TTC549 (cell line): ENCODE measurements at regions not wholly inside any gene's neighbourhood (a gene's known extent, or its start where the extent isn't known, plus 50 kb on each side); places are given as distances from the start of the nearest gene placed in this dataset.

Source experiments
- FAIRE-seq: peaks from 2 replicates; lab custom pipeline; 2012; peaks lifted over from hg19 to GRCh38; lab: Jason Lieb, UNC

DNA sequence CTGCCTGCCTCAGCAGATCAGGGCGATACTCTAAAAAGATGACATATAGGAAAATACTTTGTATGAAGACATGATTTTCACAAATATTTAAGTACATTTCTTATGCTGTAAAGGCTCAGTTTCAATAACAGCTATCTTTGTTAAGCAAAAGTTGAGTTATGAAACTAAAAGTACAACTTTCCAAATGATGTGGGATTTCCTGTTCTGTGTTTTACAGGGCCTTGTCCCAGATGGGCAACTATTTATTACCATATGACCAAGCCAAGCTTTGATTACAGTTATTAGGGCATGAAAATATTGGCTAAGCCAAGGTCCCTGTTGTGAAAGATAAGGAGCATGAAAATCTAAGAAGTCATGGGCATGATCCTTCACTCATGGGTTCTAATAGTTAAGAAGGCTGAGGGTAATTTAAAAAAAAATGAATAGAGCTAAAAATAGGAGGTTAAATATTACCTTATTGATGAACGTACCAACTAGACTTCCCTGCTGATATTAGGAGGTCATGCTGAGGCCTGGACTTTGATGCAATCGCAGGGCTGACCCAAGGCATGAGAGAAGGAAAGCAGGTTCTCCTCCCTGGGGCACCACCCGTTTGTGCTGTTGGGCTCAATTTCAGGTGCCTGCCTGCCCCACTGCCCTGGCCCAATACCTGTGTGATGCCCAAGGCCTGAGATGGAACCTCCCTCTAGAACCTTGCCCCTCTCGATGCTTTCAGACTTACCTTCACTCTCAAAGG, 294.4 kb upstream of the PRDM1 start:
- no peak for FAIRE-seq

DNA sequence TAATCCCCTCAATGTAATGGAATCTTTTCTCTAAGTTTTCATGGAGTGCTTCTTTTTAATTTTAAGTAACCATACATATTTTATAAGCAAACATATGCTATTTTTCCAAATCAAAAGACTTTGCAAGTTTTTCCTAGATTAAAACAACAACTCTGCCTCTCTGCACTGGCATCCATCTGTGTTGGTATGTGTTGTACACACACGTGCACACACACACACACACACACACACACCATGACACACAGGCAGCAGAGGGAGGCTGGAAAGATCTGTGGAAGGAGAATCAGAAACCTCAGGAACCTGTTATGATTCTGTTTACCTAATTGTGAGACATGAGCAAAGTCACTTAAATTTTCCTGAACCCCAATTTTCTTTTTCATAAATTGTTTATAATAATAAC, 295.0 kb upstream of the PRDM1 start:
- FAIRE-seq, result no peak

DNA sequence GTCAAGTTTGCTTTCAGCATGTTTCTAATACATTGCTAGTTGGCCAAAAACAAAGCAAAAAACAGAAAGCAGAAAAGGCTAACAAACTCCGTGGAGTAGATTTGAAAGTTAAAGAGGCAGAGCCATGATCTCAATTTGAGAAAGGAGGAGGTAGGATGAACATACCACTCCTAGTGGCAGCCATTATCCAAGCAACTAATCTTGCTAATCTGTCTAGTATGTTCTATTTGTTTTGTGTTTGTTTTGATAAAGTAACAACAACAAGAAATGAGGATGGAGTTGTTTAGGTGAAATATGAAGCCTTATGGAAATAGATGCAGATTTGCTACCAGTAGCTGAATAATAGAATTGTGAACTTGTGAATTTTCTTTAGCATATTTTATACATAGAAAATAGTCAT, 295.5 kb upstream of the PRDM1 start:
- FAIRE-seq, result no peak

DNA sequence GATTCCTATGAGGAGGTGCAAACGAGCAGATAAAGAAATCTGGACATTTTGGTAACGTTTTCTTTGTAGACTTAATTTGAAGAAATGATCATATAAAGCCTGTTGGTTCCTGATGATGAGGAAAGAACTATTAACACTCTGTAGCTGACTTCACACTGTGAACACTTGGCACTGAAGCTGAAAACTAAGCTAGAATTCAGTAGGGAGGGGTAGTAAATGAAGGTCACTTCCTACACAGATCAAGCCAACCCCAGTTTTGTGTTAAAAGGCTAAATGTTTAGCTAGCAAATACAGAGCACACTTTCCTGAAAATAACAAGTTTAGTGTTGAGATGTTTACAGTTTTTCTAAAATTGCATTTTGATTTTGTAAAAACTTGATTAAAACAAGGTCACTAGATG, 296.2 kb upstream of the PRDM1 start:
- no peak for FAIRE-seq

DNA sequence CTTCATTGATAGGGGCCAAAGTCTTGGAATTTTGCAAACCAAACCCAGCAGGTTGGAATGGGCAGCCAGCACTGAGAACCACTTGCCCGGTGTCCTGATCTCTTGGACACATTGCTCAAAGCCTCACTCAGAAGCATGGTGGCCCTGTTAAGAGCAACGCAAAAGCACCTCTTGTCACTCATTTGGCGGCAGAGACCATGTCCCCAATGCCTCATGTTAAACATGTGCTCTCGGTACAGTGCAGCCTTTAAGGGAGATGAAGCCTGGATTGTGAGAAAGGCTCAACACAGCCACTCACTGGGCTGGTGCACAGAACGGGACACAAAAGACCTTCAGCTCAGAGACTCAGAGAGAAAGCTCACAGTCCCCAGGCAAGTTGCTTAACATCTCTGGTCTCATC, 298.4 kb upstream of the PRDM1 start:
- no peak for FAIRE-seq

DNA sequence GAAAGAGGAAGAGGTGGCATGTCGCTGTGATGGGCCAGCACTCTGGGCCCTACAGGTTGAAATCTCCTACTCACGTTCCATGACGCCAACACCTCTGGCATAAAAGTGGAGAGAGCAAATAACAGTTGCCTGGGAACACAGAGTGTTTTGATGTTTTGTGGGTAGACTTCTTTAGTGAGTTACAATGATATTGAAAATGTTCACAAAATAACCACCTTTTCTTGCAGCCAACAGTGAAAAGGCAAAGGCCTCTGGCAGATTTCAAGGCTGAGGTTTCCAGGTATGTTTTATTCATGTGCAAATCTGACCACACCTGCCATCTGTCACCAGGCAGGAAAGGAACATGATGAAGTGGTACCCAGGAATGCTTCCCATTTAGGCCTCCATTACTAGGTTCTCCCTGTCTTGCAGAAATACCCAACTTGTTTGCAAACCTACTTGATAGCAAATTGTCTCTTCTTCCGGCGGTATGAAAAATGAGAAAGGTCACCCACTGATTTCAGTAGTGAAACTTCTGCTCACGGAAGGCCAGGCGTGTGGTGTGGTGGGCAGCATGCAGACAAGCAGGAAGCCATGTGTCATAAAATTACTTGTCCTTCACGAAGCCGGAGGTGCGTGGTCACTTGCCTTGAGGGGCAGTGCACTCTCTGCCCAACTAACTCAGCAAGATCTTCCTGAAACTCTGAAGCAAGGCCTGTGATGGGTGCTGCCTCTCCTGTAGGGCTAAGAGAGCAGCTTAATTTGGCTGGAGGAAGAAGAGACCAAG, 299.1 kb upstream of the PRDM1 start:
- no peak for FAIRE-seq

DNA sequence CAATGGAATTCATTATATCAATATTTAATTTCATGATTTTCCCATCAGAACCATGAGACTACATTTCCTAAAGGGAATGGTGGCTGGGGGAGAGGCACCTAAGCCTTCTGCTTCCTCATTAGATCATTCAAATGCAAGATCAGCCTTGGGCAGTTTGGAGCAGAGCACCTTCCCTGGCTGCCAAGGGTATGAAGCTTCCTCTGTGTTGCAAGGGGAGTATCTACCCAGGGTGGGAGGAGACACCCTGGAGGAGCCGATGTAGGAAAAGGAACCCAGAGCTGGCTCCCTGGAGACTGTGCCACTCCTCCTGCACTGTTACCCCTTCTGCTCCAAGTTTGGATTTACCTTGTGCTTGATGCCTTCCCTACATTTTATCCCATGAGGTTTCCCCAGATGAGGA, 299.7 kb upstream of the PRDM1 start:
- no peak for FAIRE-seq

DNA sequence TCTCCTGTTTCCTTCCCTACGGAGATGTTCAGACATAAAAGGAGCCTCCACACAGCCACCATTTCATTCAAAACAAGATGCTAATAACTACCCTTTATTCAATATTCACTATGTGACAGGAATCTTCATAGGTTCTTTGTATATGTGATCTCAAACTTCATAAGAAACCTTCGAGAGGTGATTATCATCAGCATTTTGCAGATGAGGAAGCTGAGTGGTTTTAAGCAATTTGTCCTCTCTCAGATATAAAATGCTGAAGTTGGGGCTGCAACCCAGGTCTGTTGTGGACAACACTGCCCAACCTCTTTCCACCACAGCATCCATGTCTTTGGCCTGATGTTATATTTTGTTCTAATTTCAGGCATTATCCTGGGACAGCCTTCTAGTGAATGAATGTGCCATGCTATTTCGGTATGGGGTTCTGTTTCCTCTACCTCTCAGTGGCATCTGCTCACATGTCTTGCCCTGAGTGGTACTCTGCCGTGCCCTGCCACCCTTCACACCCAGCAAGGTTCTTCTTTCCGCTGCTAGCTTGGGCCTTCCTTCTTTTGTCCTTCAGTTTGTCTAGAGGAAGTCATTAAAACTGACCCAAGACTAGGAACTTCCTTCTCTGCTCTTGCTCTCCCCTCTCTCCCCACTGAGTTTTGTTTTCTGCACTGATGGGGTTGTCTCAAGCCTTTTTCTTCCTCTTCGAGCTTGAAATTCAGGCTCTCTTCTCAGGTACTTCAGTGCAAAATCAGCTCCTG, 300.9 kb upstream of the PRDM1 start:
- no peak for FAIRE-seq

DNA sequence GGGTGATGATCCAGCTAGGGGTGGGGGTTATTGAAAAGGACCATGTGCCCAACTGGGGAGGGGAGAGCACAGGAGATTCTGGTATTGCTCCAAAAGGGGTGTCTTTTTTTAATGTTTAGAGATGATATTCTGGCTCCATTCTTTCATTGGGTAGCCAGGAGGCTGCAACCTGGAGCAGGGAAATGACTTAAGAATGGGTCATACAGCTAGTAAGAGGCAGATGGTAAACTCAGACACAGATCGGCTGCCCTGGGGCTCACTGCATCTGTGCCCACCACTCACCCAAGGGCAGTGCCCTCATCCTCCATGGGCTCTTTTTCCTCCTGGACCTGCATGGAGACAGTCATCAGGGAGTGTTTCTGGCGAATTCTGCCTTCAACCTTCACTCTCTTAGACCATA, 302.0 kb upstream of the PRDM1 start:
- no peak for FAIRE-seq

DNA sequence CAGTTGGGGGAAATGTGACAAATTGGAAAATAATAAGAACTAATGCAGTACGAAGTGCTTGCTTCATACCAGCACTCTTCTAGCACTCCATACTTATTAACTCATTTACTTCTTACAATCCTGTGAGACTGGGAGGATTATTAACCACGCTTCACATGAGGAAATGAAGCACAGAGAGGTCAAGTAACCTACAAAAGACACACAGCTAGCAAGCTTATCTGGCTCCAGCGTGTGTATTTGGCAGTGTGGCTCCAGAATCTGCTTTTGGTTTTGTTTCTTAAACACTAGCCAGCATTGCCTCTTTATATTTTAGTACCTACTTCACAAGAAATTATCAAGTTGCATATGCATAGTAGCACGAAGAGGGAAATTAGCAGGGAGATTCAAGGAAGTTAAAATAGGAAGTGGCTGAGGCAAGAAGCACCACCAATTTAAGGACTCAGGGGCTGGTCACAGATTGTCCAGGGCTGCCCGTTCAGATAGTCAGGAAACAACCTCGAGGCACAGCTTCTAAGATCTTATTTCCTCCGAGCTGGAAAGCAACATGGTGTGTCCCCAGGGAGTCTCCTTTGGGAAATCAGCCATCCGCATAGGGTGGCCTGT, 302.7 kb upstream of the PRDM1 start:
- no peak for FAIRE-seq

DNA sequence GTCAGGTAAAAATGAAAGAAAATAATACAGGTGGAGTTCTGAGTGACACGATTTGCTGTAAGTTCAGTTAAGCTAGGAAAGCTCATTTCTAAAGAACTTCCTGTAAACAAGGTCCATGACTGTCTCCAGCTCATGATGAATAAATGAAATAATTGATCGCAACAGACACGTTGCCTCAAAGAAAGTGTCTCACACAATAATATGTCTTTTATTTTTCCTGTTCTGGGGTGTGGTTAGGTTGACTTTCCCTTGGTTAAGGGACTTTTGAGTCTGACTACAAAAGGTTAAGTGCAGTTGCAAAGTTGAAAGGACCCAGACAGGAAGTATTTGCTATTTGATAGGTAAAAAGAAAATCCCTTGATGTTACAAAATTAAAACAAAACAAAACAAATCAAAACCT, 304.2 kb upstream of the PRDM1 start:
- no peak for FAIRE-seq

DNA sequence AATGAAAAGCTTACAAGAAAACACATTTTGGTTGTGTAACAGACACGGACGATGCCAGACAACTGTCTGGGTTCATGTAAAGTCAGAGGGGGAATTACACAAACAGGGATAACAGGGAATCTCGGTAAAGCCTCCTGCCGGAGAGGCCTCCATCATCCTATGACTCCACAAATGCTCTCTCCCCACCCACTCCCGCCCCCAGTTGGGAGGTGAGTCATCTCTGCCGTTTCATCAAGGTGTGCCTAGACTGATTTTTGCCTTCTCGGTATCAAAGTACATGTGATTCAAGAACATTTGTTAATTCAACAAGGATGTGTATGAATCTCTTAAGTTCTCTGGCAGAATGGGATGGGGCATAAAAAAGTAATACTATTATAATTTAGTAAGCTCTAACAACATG, 304.9 kb upstream of the PRDM1 start:
- no peak for FAIRE-seq

DNA sequence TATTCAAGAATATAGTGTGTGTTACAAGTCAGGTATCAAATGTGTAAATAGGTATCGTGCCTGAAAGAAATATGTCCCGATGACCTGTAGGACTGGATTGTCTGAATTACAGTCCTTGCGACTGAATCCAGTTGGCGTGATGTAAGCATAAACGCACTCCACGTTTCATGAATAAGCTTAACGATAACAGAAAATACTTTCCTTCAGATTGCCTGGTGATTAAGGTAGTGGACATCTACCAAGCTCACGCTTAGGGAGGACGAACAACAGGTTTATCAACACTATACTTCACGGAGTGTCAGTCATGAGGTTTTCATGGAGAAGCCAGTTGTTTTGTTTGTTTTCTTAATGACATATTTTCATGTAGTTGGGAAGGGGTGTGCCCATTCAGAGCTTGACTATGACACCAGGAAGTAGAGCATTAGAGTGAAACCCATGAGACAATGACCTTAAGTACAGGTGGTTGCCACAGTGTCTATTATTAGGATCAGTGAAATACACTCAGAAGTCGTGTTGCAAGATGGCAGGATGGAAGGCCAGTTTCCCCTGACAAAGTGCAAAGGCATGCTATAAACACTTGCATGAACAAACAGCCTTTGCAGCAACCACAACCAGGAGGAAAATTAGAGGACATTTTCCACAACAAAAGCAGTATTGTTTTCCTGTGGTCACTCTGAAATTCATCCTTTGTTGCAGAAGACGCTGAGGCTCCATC, 305.8 kb upstream of the PRDM1 start:
- FAIRE-seq, result no peak

DNA sequence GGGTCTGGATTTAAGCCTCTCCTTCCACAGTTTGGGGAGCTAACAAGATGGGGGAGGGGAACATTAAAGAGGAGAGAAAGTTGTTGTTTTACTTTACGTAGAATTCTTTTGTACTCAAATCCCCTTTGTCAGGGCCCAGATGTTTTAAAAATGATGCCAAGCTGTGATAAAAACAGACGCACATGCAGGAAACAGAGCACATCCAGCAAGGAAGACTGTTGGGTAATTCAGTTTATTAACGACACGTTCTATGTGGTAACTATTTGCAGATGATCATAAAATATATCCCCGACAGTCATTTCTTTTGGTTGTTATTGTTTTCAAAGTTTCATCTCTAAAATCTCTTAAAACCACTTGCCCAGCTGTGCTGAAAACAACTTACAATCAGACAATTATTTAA, 307.0 kb upstream of the PRDM1 start:
- FAIRE-seq, result no peak

DNA sequence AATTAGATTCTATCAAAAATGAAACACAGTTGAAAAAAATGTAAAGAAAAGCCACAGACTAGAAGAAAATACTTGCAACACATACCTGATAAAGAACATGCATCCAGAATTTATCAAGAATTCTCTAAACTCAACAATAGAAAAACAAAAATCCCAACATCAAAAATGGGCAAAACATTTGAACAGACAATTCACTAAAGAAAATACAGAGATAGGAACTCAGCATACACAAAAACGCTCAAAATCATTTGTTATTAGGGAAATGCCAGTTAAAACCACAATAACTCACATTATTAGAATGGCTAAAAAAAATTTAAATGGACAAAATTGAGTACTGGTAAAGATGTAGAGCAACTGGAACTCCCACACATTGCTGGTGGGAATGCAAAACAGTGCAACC, 311.0 kb upstream of the PRDM1 start:
- no peak for FAIRE-seq

DNA sequence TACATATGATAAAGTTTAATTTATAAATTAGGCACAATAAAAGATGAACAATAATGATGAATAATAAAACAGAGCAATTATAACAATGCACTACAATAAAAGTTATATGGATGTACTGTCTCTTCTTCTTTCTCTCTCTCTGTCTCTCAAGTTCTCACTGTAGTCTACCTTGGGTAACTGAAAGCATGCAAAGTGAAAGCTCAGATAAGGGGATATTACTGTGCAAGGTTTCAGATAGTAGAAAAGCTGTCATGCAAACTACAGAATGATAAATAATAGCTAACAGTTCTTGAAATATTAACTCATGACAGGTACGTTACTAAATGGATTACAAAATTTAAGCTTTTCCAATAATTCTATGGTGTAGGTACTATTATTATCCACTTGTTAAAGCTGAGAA, 311.9 kb upstream of the PRDM1 start:
- no peak for FAIRE-seq

DNA sequence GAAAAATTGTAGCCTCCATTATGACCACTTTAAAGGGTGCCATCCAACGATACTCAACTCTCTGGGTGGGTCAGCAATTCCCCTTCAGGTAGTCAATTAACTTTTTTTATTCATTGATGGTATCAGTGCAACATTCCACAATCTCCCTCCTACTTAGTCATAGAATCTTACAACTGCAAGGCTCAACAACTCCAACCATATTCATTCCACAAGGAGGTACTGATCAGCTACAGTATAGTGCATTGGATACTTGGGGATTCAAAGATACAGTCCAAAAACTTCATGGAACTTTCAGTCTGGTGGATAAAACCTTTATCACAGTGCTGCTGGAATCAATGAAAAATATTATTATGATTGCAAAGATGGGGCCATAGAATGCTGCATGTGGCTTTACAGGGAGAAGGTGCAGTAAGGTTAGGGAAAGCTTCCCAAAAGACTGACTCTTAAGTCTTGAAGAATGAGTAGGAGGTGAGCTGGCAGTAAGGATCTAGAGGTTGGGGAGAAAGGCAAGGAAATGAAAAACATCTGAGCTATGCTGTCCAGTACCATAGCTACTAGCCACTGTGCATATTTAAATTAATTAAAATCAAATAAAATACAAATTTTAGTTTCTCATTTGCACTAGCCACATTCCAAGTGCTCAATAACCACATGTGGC, 314.7 kb upstream of the PRDM1 start:
- no peak for FAIRE-seq

DNA sequence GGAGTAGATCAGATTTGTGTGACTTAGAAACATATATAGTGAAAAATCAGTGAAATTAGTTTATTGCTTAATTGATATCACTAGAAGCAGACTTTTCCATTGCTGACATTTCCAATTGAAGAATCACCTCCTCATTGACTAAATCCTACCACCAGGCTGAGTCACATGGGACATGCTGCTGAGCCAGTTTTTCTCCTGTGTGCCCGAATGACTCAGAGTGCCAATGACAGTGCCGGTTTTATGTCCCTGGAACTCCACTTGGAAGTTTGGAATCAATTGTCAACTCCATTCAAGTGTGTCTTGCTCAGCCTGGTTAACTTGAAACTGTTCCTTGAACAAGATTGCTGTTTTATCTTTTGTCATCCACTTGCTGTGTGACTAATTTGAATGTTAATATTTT, 316.1 kb upstream of the PRDM1 start:
- no peak for FAIRE-seq

DNA sequence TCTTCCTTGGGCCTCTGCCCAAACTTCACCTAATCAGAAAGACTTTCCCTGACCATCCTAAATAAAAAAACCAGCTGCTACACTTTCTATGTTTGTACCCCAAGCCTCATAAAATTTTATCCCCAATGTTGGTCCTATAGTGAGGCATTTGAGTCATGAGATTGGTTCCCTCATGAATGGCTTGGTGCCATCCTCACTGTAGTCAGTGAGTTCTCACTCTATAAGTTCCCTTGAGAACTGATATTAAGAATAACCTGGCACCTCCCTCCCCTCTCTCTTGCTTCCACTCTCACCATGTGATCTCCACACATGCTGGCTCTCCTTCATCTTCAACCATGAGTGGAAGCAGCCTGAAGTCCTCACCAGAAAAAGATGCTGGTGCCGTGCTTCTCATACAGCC, 316.9 kb upstream of the PRDM1 start:
- FAIRE-seq, result no peak

DNA sequence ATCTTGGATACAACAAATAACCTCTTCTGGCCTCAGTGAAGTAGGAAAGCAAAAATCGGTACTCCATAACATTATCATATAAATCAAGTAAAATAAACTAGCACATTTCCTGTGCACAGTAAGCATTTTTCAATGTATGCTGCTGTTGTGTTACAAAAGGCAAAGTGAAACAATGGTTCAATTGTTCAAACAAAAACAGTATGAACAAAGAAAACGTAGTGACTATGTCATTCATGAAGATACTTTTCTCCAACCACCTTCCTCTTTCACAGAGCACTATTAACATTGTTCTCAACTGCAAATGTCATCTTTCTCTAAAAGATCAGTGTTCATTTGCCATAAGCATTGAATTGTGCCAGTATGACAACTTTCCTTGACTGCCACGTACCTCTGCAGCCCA, 318.6 kb upstream of the PRDM1 start:
- FAIRE-seq, result no peak

DNA sequence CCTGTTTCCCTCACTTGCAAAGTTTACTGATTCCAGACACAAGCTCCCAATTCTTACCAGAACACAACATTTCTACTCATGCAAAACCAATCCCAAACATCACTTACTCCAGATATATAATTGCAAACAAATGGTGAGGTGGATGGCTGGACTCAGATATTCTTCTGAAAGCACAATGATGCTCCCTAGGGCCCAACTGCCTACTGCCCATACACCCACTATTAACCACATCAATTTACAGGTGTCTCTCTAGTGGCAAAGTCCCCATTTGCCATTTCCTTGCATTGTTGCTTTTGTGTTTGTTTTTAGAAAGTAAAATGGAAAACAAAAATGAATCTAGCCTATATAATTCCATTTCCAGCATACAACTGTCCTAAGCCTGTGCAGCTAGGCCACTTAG, 320.9 kb upstream of the PRDM1 start:
- FAIRE-seq, result no peak

DNA sequence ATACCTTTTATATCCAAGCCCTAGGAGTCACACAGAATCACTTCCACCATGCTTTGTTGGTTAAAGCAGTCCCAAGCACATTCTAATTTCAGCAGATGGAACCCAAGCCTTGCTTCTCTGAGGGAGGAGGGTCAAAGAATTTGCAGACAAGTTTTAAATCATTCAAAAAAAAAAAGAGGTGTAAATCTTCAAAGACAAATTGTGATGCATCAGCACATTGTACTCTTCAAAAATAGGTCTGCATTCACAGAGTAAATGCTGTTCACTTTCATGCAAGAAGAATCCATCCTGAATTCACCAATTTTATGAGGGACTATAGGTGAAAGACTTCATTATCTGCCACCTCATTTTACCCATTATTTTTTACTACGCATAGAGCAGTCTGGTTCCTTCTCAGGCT, 321.8 kb upstream of the PRDM1 start:
- no peak for FAIRE-seq
